ENCODE measurements at regions not wholly inside any gene's neighbourhood (a gene's known extent, or its start where the extent isn't known, plus 50 kb on each side); places are given as distances from the start of the nearest gene placed in this dataset.
"Not testable (repeated sequence)": the region's sequence is repeated elsewhere in the genome, so short reads cannot be mapped to it uniquely, and the experiment has no call there.

GRCh38 chr7:51878865-51879264 lies 562.3 kb upstream of the COBL start:
- DNase-seq, result no peak

- no peak for DNase-seq
Observed at GRCh38 chr7:51869452-51869851, 552.8 kb upstream of the COBL start.

GRCh38 chr7:51867117-51867516 lies 550.5 kb upstream of the COBL start:
- no peak for DNase-seq

GRCh38 chr7:51860305-51860704 lies 543.7 kb upstream of the COBL start:
- DNase-seq, result no peak

- no peak for DNase-seq
Observed at GRCh38 chr7:51850126-51850525, 533.5 kb upstream of the COBL start.

GRCh38 chr7:51847461-51848134 lies 531.0 kb upstream of the COBL start:
- no peak for DNase-seq

GRCh38 chr7:51839130-51839529 lies 522.5 kb upstream of the COBL start:
- not testable (repeated sequence) for DNase-seq

GRCh38 chr7:51827631-51828030 lies 511.0 kb upstream of the COBL start:
- DNase-seq, result no peak

- no peak for DNase-seq
Observed at GRCh38 chr7:51824050-51824449, 507.4 kb upstream of the COBL start.

- no peak for DNase-seq
Observed at GRCh38 chr7:51823437-51823836, 506.8 kb upstream of the COBL start.

GRCh38 chr7:51817694-51818225 lies 501.2 kb upstream of the COBL start:
- no peak for DNase-seq

GRCh38 chr7:51805783-51806431 lies 489.3 kb upstream of the COBL start:
- not testable (repeated sequence) for DNase-seq

- DNase-seq, result no peak
Observed at GRCh38 chr7:51802718-51803117, 486.1 kb upstream of the COBL start.

- DNase-seq, result no peak
Observed at GRCh38 chr7:51797371-51797770, 480.8 kb upstream of the COBL start.

- DNase-seq, result no peak
Observed at GRCh38 chr7:51792796-51793195, 476.2 kb upstream of the COBL start.

- no peak for DNase-seq
Observed at GRCh38 chr7:51789489-51789888, 472.9 kb upstream of the COBL start.

- no peak for DNase-seq
Observed at GRCh38 chr7:51786284-51786683, 469.7 kb upstream of the COBL start.

- DNase-seq, result no peak
Observed at GRCh38 chr7:51785876-51786275, 469.3 kb upstream of the COBL start.

GRCh38 chr7:51785171-51785570 lies 468.6 kb upstream of the COBL start:
- no peak for DNase-seq

- no peak for DNase-seq
Observed at GRCh38 chr7:51783241-51783640, 466.6 kb upstream of the COBL start.

- no peak for DNase-seq
Observed at GRCh38 chr7:51778121-51778520, 461.5 kb upstream of the COBL start.

- no peak for DNase-seq
Observed at GRCh38 chr7:51774178-51774577, 457.6 kb upstream of the COBL start.

- no peak for DNase-seq
Observed at GRCh38 chr7:51772190-51772589, 455.6 kb upstream of the COBL start.

- no peak for DNase-seq
Observed at GRCh38 chr7:51764976-51765375, 448.4 kb upstream of the COBL start.

- DNase-seq, result no peak
Observed at GRCh38 chr7:51759985-51760384, 443.4 kb upstream of the COBL start.

All from CD4-positive, alpha-beta T cell treated with Interleukin-6 for 4 hours (primary cell).